ENCODE measurements at regions not wholly inside any gene's neighbourhood (a gene's known extent, or its start where the extent isn't known, plus 50 kb on each side); places are given as distances from the start of the nearest gene placed in this dataset.

DNA sequence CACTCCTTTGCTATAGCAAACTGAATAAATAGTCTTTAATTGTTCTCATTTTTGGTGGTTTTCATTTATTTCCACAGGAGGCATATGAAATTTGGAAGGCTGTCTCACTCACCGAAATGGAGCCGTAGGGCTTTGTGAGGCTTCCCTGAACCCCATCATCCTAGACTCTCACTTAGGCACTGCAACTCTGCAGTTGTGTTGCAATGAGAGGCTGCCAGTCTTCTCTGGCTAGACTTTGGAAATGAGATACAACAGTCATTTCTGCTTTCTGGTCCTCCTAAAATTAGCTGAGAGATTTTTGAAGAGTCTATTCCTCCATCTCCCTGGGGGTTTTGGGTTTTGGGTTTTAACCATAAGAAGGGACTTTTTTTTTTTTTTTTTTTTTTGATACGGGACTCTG lies 146.5 kb downstream of the SH3BGRL start:
- no peak for TF ChIP-seq POLR2A (IDR thresholded peaks at IDR 0.05)
- TF ChIP-seq EP300 (IDR thresholded peaks at IDR 0.05): no peak
- TF ChIP-seq, protein P1, sequence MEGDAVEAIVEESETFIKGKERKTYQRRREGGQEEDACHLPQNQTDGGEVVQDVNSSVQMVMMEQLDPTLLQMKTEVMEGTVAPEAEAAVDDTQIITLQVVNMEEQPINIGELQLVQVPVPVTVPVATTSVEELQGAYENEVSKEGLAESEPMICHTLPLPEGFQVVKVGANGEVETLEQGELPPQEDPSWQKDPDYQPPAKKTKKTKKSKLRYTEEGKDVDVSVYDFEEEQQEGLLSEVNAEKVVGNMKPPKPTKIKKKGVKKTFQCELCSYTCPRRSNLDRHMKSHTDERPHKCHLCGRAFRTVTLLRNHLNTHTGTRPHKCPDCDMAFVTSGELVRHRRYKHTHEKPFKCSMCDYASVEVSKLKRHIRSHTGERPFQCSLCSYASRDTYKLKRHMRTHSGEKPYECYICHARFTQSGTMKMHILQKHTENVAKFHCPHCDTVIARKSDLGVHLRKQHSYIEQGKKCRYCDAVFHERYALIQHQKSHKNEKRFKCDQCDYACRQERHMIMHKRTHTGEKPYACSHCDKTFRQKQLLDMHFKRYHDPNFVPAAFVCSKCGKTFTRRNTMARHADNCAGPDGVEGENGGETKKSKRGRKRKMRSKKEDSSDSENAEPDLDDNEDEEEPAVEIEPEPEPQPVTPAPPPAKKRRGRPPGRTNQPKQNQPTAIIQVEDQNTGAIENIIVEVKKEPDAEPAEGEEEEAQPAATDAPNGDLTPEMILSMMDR (IDR thresholded peaks at IDR 0.05): no peak
- TF ChIP-seq POLR2AphosphoS5 (IDR thresholded peaks at IDR 0.05): no peak
- no peaks in the 10 kb centered on the region for H3K4me1 ChIP-seq
- H3K9me3 ChIP-seq: no peaks in the 10 kb centered on the region
- H3K36me3 ChIP-seq: no peaks in the 10 kb centered on the region
- WGBS, 2 donors: 79 to 89% methylated on average over 3 of the region's 3 CpGs
- intact Hi-C loops (cut with DNase I): no loop called here
- DNase-seq: no peak
- no peak overlapping the region for H3K4me3 ChIP-seq
- no peaks in the 10 kb centered on the region for H3K27me3 ChIP-seq
- H3K27ac ChIP-seq: no peak overlapping the region

DNA sequence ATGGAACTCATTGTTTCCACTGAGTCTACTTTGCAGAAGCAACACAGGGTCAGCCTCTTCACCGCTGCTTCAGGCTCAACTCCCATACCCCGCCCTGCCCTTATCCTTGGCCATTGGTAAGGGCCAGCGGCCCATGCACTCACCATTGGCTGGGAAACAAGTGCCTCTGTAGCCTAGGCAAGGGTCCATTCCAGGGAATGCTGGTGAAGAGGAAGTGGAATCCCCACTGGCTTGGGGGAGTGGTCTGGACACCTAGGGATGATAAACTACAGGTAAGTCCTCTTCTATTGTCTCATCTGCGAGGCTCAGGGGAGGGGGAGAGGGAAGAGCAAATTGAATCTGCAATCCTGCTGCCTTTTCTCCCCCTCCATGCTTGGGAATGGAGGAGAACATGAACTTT lies 153.1 kb downstream of the SH3BGRL start:
- 89 to 96% methylated on average over 4 of the region's 4 CpGs for WGBS, 2 donors
- Histone ChIP-seq H3K27ac (no peak overlapping the region), H3K36me3 (no peaks in the 10 kb centered on the region), H3K9me3 (no peaks in the 10 kb centered on the region), H3K27me3 (no peaks in the 10 kb centered on the region), H3K4me3 (no peak overlapping the region), H3K4me1 (no peaks in the 10 kb centered on the region)
- DNase-seq: no peak
- intact Hi-C loops (cut with DNase I): no loop called here
- TF ChIP-seq POLR2AphosphoS5 (IDR thresholded peaks at IDR 0.05) (no peak), POLR2A (IDR thresholded peaks at IDR 0.05) (no peak), EP300 (IDR thresholded peaks at IDR 0.05) (no peak)
- TF ChIP-seq, protein P1 (IDR thresholded peaks at IDR 0.05): no peak

DNA sequence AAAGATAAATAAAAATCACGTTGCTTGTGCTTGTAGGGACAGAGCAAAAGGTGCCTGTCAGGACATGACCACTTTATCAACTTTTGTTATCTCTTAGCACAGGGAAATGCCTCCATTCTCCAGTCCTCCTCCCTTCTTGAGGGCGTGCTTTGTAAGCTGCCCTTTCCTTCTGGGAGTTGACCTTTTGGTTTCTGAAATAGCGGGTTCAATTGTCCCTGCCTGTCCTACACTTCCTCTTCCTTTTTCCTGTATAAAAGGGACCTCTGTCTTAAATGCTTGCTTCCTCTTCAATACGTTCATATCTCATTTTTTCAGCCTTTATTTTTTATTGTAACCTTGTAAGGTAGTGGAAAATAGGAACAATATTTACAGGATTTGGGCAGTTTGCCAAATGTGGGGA lies 153.5 kb downstream of the SH3BGRL start:
- TF ChIP-seq POLR2A (IDR thresholded peaks at IDR 0.05) (no peak), POLR2AphosphoS5 (IDR thresholded peaks at IDR 0.05) (no peak), EP300 (IDR thresholded peaks at IDR 0.05) (no peak)
- TF ChIP-seq, protein P1 (IDR thresholded peaks at IDR 0.05): no peak
- no peak for DNase-seq
- Histone ChIP-seq H3K4me3 (no peak overlapping the region), H3K4me1 (no peaks in the 10 kb centered on the region), H3K9me3 (no peaks in the 10 kb centered on the region), H3K36me3 (no peaks in the 10 kb centered on the region), H3K27me3 (no peaks in the 10 kb centered on the region), H3K27ac (no peak overlapping the region)
- intact Hi-C loops (cut with DNase I): no loop called here
- 21 to 51% methylated on average over 4 of the region's 4 CpGs for WGBS, 2 donors

DNA sequence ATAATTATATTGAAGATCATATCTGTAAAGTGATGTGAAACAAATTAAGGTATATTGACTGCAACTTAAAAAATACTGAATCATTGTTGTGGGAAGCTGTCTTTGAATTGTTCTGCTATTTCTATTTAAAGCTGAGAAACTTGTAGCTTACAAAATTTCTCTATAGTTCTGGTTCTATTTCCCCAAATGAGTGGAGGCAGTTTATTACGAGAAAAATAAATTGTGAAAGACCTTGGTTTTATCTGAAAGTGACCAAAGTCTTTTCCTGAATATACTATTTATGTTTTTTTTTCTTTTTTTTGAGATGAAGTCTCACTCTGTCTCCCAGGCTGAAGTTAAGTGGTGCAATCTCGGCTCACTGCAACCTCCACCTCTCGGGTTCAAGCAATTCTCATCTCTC lies 165.4 kb downstream of the SH3BGRL start:
- Histone ChIP-seq H3K27ac (no peak overlapping the region), H3K4me1 (no peaks in the 10 kb centered on the region), H3K9me3 (no peaks in the 10 kb centered on the region), H3K4me3 (no peak overlapping the region), H3K27me3 (no peaks in the 10 kb centered on the region), H3K36me3 (no peaks in the 10 kb centered on the region)
- WGBS, 2 donors: 82 to 92% methylated on average over 3 of the region's 3 CpGs
- no peak for DNase-seq
- intact Hi-C loops (cut with DNase I): no loop called here
- TF ChIP-seq, protein P1 (IDR thresholded peaks at IDR 0.05): no peak
- TF ChIP-seq POLR2AphosphoS5 (IDR thresholded peaks at IDR 0.05) (no peak), POLR2A (IDR thresholded peaks at IDR 0.05) (no peak)

DNA sequence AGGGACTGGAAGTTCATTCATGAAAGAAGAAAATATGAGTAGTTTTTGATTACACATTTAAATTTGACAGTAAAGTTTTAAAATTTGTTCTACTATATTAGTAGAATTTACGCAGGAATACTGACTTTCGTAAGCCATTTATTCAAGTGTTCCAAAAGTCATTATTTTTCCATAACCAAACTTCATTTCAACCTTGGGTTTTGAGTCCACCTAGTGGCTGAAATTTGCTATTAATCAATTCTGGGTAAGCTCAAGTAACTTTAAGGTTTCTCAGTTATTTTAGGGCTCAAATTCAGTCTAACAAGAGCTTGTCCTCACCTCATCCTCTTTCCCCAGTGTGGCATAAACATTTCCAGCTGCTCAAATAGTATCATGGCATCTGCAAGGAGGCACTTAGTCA lies 175.4 kb downstream of the SH3BGRL start:
- WGBS, 2 donors: 1 to 30% methylated on average over 2 of the region's 2 CpGs
- DNase-seq: no peak
- TF ChIP-seq, protein P1 (IDR thresholded peaks at IDR 0.05): peak in 2 of 4 experiments; percentile 32 to 47
- TF ChIP-seq EP300 (IDR thresholded peaks at IDR 0.05) (no peak), POLR2AphosphoS5 (IDR thresholded peaks at IDR 0.05) (no peak), POLR2A (IDR thresholded peaks at IDR 0.05) (no peak)

More for the DNA sequence above, 175.4 kb downstream of the SH3BGRL start:
- Histone ChIP-seq H3K4me1 (no peaks in the 10 kb centered on the region), H3K4me3 (no peak overlapping the region), H3K9me3 (no peaks in the 10 kb centered on the region), H3K27me3 (no peaks in the 10 kb centered on the region), H3K27ac (no peak overlapping the region), H3K36me3 (no peaks in the 10 kb centered on the region)
- intact Hi-C loops (cut with DNase I): loop anchor here (5.0 to 10.0 kb wide), 2 partner anchors 173 to 205 kb away; partner anchors contain the start of genes HMGN5 and SH3BGRL
